ENCODE measurements at regions not wholly inside any gene's neighbourhood (a gene's known extent, or its start where the extent isn't known, plus 50 kb on each side); places are given as distances from the start of the nearest gene placed in this dataset.

- H3K27me3 Mint-ChIP-seq: no peaks in the 10 kb centered on the region
- POLR2A ChIA-PET: no interaction called here
- H3K9me3 Mint-ChIP-seq: peaks cover 6% of the 10 kb centered on the region
- H3K4me1 Mint-ChIP-seq: no peaks in the 10 kb centered on the region
- H3K36me3 Mint-ChIP-seq: no peaks in the 10 kb centered on the region
- ATAC-seq (ENCODE audit: low read depth): no peak
- no peak overlapping the region for H3K27ac Mint-ChIP-seq
- DNase-seq: no peak
- no peak overlapping the region for H3K4me3 Mint-ChIP-seq
These were observed 111.5 kb upstream of the PHYHIPL start for GRCh38 chr10:59064759-59065539.

DNA sequence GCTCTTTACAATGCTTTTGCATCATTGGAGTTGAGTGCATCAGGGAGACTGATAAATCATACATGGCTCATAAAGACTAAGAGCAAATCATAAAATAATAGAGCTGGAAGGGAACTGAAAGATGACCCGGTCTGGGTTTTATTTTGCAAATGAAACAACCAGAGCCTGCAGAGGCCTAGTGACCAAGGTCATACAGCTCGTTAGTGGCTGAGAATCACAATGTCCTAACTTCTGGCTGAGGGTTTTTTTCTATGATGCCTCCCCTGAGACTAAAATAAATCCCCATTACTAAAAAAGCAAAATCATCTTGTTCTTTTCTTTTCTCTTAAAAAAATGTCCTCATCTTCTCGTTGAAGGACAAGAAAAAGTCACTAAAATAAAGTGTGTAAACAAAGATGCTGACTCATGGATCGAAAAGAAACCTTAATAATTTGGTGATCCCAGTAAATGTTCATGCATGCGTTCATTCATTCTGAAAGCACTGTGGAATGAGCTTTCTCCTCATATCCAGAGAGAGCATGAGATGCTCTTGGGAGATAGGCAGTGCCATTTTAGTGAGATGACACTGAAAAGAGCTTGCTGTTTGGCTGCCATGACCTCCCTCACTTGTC is 107.8 kb upstream of the PHYHIPL start:
- Mint-ChIP-seq H3K27ac (no peak overlapping the region), H3K9me3 (peaks cover 4% of the 10 kb centered on the region), H3K4me3 (no peak overlapping the region), H3K27me3 (no peaks in the 10 kb centered on the region), H3K4me1 (no peaks in the 10 kb centered on the region), H3K36me3 (no peaks in the 10 kb centered on the region)
- no peak for DNase-seq
- POLR2A ChIA-PET: no interaction called here
- ATAC-seq (ENCODE audit: low read depth): no peak

DNA sequence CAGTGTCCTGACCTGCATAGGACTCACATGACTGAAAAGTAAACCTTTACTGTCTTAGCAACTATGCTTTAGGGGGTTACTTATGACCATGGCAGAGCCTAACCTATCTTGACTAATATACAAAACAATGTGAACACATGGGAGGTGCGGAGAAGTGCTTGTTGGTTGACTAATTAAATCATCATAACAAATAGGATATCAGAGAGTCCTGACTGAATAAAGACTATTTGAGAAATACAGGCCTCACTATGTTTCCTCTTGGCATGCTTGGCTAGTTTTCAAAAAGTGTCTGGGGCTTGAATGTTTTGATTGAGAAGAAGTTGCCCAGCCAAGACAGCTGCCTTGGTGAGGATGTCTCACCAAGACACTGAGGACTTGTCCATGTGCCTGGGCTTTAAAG is 104.4 kb upstream of the PHYHIPL start:
- no peaks in the 10 kb centered on the region for H3K36me3 Mint-ChIP-seq
- H3K4me1 Mint-ChIP-seq: no peaks in the 10 kb centered on the region
- DNase-seq: no peak
- no peaks in the 10 kb centered on the region for H3K9me3 Mint-ChIP-seq
- no peaks in the 10 kb centered on the region for H3K27me3 Mint-ChIP-seq
- no peak overlapping the region for H3K4me3 Mint-ChIP-seq
- no peak for ATAC-seq (ENCODE audit: low read depth)
- POLR2A ChIA-PET: no interaction called here
- no peak overlapping the region for H3K27ac Mint-ChIP-seq

GRCh38 chr10:59073456-59074053 is 102.9 kb upstream of the PHYHIPL start:
- H3K36me3 Mint-ChIP-seq: no peaks in the 10 kb centered on the region

GRCh38 chr10:59075576-59075975 is 100.9 kb upstream of the PHYHIPL start:
- Mint-ChIP-seq H3K4me3 (no peak overlapping the region), H3K36me3 (no peaks in the 10 kb centered on the region), H3K27me3 (no peaks in the 10 kb centered on the region), H3K4me1 (no peaks in the 10 kb centered on the region), H3K27ac (no peak overlapping the region), H3K9me3 (no peaks in the 10 kb centered on the region)
- ATAC-seq (ENCODE audit: low read depth) (no peak), DNase-seq (no peak)
- POLR2A ChIA-PET: no interaction called here

More at GRCh38 chr10:59073456-59074053, 102.9 kb upstream of the PHYHIPL start:
- no peaks in the 10 kb centered on the region for H3K4me1 Mint-ChIP-seq
- H3K4me3 Mint-ChIP-seq: no peak overlapping the region
- H3K27ac Mint-ChIP-seq: no peak overlapping the region
- DNase-seq (no peak), ATAC-seq (ENCODE audit: low read depth) (no peak)
- no peaks in the 10 kb centered on the region for H3K9me3 Mint-ChIP-seq
- no peaks in the 10 kb centered on the region for H3K27me3 Mint-ChIP-seq
- POLR2A ChIA-PET: no interaction called here

DNA sequence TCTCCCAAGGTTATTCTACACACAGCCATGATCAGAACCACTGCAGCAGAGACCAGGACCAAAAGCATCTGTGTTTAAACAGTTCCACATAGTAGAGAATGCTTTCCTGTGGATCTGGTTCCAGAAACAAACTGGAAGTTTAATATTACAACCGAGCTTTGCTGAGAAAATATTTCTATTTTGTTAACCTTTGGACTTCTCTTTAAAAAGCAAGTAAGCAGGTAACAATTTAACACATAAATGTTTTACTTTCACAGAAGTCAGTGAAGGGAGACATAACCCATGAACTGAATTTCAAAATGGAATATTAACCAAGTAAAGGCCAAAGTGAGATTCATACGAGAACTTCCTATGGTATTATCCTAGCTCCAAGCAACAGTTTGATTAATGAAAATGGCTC is 98.6 kb upstream of the PHYHIPL start:
- Mint-ChIP-seq H3K27ac (no peak overlapping the region), H3K27me3 (no peaks in the 10 kb centered on the region), H3K4me3 (no peak overlapping the region), H3K36me3 (no peaks in the 10 kb centered on the region), H3K4me1 (no peaks in the 10 kb centered on the region), H3K9me3 (no peaks in the 10 kb centered on the region)
- ATAC-seq (ENCODE audit: low read depth): no peak
- DNase-seq: no peak
- POLR2A ChIA-PET: no interaction called here

DNA sequence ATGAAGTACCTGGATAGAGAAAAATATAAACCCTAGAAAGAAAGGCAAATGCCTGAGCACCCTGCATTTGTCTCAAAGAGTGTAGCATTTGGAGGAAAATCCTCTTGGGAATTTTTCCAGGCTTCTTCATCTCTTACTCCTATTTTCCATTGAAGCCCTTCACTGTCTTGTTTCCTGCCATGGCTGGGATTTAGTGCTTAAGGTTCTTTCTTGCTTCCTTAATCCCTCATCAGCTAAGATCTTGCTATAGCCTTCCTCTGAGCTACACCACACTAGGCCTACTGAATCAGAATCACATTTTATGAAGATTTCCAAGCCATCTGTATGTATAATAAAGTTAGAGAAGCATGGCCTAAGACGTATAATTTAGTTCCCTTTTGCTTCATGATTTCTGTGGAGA is 97.5 kb upstream of the PHYHIPL start:
- no peaks in the 10 kb centered on the region for H3K4me1 Mint-ChIP-seq
- H3K27me3 Mint-ChIP-seq: no peaks in the 10 kb centered on the region
- no peaks in the 10 kb centered on the region for H3K36me3 Mint-ChIP-seq
- no peak overlapping the region for H3K4me3 Mint-ChIP-seq
- H3K9me3 Mint-ChIP-seq: no peaks in the 10 kb centered on the region
- POLR2A ChIA-PET: no interaction called here
- DNase-seq: no peak
- no peak for ATAC-seq (ENCODE audit: low read depth)
- no peak overlapping the region for H3K27ac Mint-ChIP-seq

DNA sequence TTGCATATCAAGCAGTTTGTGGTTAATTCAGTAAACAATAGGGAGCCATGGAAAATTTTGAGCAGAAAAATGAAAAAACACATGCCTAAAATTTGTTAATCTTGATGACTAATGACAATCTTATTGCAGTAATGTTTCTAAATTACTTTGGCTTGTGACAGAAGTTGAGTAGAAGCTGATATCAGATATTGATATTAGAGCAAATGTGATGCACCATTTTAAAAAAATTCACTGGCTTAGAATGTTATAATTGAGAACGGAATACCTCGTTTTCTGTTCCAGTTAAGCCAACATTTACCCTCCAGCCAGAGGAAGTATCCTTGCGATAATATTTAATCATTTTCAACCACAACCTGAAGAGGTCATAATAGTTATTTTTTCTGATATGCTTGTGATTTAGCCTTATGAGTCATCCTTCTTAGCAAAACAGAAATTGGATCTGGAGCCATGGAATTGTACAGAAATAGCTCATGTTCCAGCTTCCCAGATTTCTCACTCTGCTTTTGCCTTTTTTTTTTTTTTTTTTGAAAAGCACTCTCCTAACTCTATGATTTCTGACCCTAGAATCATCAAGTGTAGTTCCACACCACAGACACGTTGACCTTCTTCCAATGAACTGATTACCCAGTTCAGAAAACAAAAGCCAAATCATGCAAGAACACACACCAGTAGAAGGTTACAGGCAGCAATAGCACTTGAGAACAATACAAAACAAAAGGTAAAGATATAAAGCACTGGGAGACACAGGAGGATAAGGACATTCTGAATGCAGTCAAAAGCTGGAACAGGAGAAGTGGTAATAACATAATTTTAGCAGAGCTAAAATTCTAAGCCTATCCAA is 96.8 kb upstream of the PHYHIPL start:
- H3K27ac Mint-ChIP-seq: no peak overlapping the region
- H3K9me3 Mint-ChIP-seq: no peaks in the 10 kb centered on the region
- no peaks in the 10 kb centered on the region for H3K27me3 Mint-ChIP-seq
- no peaks in the 10 kb centered on the region for H3K36me3 Mint-ChIP-seq
- ATAC-seq (ENCODE audit: low read depth) (no peak), DNase-seq (no peak)
- POLR2A ChIA-PET: no interaction called here
- no peaks in the 10 kb centered on the region for H3K4me1 Mint-ChIP-seq
- no peak overlapping the region for H3K4me3 Mint-ChIP-seq

DNA sequence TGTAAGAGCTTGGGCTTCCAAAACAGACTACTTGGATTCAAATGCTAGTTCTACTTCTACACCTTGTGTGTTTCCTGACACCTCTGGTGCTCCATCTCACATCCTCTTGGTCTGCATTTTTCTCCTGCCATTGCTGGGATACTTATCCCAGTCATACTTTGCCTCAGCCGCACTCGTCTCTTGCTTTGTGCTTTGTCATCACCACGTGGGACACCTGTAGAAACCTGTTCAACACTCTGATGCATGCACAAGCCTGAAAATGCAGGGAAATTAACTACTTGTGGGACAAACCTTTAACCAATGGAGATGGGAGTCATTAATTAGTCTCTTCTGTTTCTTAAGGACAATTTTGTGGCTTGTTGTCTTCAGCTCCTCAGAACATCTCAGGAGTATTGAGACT is 94.2 kb upstream of the PHYHIPL start:
- DNase-seq (no peak), ATAC-seq (ENCODE audit: low read depth) (no peak)
- H3K27me3 Mint-ChIP-seq: no peaks in the 10 kb centered on the region
- H3K36me3 Mint-ChIP-seq: no peaks in the 10 kb centered on the region
- H3K9me3 Mint-ChIP-seq: peaks cover 1% of the 10 kb centered on the region
- POLR2A ChIA-PET: no interaction called here
- no peaks in the 10 kb centered on the region for H3K4me1 Mint-ChIP-seq
- no peak overlapping the region for H3K27ac Mint-ChIP-seq
- H3K4me3 Mint-ChIP-seq: no peak overlapping the region

DNA sequence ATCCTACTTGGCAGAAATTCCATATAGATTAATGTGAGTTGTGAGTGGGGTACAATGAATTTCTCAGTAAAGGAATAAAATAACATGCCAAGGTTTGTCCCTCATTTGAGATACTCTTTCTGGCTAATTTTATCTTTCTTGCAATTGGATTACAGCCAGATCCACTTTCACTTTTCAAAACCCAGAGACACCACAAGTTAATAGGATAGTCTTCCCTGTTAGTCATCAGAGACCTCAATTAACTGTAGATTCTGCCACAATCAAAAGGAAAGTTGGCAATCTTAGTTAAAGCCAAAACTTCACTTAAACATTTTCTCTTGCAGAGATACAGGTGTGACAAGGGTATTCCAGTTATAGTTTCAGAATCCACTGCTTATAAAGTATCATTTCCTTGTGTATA is 91.4 kb upstream of the PHYHIPL start:
- H3K27me3 Mint-ChIP-seq: no peaks in the 10 kb centered on the region
- POLR2A ChIA-PET: no interaction called here
- H3K9me3 Mint-ChIP-seq: peaks cover 8% of the 10 kb centered on the region
- H3K27ac Mint-ChIP-seq: no peak overlapping the region
- DNase-seq (no peak), ATAC-seq (ENCODE audit: low read depth) (no peak)
- no peak overlapping the region for H3K4me3 Mint-ChIP-seq
- H3K36me3 Mint-ChIP-seq: no peaks in the 10 kb centered on the region
- no peaks in the 10 kb centered on the region for H3K4me1 Mint-ChIP-seq

DNA sequence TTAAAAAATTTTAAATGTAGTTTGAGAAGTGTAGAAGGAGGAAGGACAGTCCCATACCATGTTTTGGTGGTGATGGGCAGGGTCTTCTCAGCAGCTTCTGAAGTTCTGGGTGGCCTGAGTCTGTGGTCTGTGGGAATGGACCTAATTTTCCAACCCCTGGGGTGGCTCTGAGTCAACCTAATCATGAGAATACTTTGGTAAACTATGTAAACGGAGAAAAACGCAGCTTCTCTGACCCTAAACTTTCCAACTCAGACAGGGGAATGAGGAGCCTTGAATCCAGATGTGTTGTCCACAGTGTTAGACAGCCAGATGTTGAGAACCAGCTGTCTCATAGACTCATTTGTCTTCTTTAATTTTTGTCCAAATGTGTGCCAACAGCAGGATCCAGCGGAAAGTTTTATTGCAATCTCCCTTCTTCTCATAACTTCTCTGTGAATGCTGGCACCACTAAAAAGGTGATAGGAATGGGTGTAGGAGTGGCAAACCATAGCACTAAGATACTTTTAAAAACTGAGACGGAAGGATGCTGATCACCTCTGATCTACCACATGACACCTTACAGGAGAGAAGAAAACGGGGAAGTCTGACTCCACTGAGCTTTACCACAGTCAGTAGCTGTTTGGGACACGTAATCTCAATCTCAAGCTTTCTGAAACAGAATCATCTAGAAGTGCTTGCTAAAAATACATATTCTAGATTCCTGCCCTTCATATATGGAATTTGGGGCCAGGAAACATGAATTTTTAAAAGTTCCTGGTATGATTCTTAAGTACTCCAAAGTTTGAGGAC is 90.5 kb upstream of the PHYHIPL start:
- Mint-ChIP-seq H3K9me3 (peaks cover 8% of the 10 kb centered on the region), H3K4me3 (no peak overlapping the region), H3K27me3 (no peaks in the 10 kb centered on the region), H3K27ac (no peak overlapping the region), H3K4me1 (no peaks in the 10 kb centered on the region), H3K36me3 (no peaks in the 10 kb centered on the region)
- DNase-seq: no peak
- no peak for ATAC-seq (ENCODE audit: low read depth)
- POLR2A ChIA-PET: no interaction called here

GRCh38 chr10:59087486-59087885 is 89.0 kb upstream of the PHYHIPL start:
- ATAC-seq (ENCODE audit: low read depth) (no peak), DNase-seq (no peak)
- Mint-ChIP-seq H3K27ac (no peak overlapping the region), H3K27me3 (no peaks in the 10 kb centered on the region), H3K4me3 (no peak overlapping the region), H3K36me3 (no peaks in the 10 kb centered on the region), H3K9me3 (peaks cover 8% of the 10 kb centered on the region), H3K4me1 (no peaks in the 10 kb centered on the region)
- POLR2A ChIA-PET: no interaction called here

DNA sequence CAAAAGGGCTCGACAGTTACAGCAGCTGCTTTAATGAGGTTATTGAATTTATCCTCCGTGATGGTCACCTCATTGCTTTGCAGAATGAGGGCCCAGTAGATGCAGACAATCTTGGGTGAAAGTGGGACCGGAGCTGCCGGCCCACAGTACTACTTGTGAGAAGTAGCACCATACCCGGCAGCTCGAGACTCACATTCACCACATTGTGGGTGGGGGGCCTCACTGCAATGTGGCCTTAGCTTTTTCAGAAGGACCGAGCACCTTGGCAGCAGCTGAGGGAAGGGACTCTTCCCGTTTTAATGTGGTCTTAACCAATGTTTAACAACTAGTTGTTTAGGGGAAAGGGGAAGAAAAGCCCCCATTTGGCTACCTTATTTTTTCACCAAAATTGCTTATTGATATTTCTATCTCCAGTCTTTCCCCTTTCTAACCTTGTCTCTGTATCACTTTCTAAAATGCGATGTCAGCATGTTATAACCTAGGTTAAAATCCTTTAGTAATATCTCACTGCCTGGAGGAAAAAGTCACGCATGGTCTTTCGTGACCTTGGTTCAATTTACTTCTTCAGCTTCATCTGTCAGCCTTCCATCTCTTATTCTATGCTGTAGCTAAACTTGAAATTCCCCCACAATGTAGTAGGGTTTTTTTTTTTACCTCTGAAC is 87.4 kb upstream of the PHYHIPL start:
- no peaks in the 10 kb centered on the region for H3K27me3 Mint-ChIP-seq
- no peaks in the 10 kb centered on the region for H3K36me3 Mint-ChIP-seq
- no peak for DNase-seq
- H3K4me1 Mint-ChIP-seq: no peaks in the 10 kb centered on the region
- POLR2A ChIA-PET: no interaction called here
- peaks cover 8% of the 10 kb centered on the region for H3K9me3 Mint-ChIP-seq
- no peak overlapping the region for H3K27ac Mint-ChIP-seq
- ATAC-seq (ENCODE audit: low read depth): no peak
- H3K4me3 Mint-ChIP-seq: no peak overlapping the region
